Activated T-cell treated with anti-CD3 and anti-CD28 coated beads, Interleukin-2, amount 50 U/mL, for 24 hours (primary cell): ENCODE measurements at regions not wholly inside any gene's neighbourhood (a gene's known extent, or its start where the extent isn't known, plus 50 kb on each side); places are given as distances from the start of the nearest gene placed in this dataset.
"Not testable (repeated sequence)": the region's sequence is repeated elsewhere in the genome, so short reads cannot be mapped to it uniquely, and the experiment has no call there.

Source experiments
- DNase-seq: peaks from one replicate; pipeline ENCODE4 v3.0.0-alpha.2; 2020
- H3K27ac Mint-ChIP-seq: 2 replicates; pipeline ENCODE4 v1.8.0; 2020; ENCODE audit warnings: mild to moderate bottlenecking, mixed read lengths
- H3K27me3 Mint-ChIP-seq: 2 replicates; pipeline ENCODE4 v1.8.0; 2020; ENCODE audit warnings: mixed read lengths
- H3K36me3 Mint-ChIP-seq: 2 replicates; pipeline ENCODE4 v1.8.0; 2020; ENCODE audit warnings: low read depth, mixed read lengths
- H3K4me1 Mint-ChIP-seq: 2 replicates; pipeline ENCODE4 v1.8.0; 2020; ENCODE audit warnings: low read depth, mixed read lengths
- H3K4me3 Mint-ChIP-seq: 2 replicates; pipeline ENCODE4 v1.8.0; 2020; ENCODE audit warnings: mild to moderate bottlenecking, moderate library complexity, mixed read lengths
- H3K9me3 Mint-ChIP-seq: 2 replicates; pipeline ENCODE4 v1.8.0; 2020; ENCODE audit warnings: mixed read lengths

DNA sequence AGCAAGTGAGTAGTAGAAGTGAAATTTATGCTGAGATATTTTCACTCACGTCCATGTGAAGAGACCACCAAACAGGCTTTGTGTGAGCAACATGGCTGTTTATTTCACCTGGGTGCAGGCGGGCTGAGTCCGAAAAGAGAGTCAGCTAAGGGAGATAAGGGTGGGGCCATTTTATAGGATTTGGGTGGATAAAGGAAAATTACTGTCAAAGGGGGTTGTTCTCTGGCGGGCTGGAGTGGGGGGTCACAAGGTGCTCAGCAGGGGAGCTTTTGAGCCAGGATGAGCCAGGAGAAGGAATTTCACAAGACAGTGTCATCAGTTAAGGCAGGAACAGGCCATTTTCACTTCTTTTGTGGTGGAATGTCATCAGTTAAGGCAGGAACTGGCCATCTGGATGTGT, 207.8 kb downstream of the GABRG2 start:
- H3K4me1 Mint-ChIP-seq, H3K4me3 Mint-ChIP-seq, H3K27ac Mint-ChIP-seq, H3K36me3 Mint-ChIP-seq, H3K9me3 Mint-ChIP-seq, H3K27me3 Mint-ChIP-seq, DNase-seq: not testable (repeated sequence)

DNA sequence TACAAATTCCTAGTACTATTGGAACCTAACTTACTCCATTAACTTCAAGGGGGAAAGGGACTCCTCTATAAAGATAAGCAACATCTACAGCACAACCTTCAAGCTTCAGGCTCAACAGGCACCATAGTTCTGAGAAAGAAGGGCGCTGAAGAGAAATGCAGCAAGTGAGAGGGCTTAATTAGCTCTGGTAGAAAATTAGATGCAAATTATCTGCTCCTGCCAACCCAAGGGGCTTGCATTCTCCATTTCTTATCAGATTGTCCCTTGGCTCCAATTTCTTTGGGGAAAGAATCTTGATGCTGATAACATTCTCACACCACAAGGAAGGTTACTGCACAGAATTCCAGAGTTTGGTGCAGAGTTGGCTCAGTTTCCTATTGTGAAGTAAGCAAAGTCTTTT, 214.6 kb downstream of the GABRG2 start:
- Mint-ChIP-seq H3K36me3 (no peaks in the 10 kb centered on the region), H3K27me3 (no peaks in the 10 kb centered on the region), H3K27ac (no peak overlapping the region), H3K9me3 (peaks cover 14% of the 10 kb centered on the region), H3K4me1 (no peaks in the 10 kb centered on the region), H3K4me3 (no peak overlapping the region)
- no peak for DNase-seq

DNA sequence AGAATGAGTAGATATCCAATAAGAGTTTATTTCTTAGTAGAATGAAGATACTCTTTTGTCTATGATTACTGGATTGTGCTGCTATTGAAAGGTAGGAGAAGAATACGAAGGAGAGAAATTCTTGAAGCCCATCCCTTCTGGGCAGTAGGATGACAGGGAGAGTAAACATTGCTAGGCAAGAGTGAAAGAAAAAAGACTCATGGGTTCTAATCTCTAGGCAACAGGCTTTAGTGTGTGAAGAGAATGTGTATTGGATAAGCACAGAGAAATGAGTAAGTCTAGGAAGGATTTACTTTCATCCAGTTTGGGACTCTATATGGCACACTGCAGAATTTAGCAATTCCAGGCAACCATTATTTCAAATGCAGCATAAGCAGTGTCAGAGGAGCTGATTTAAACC, 216.0 kb downstream of the GABRG2 start:
- Mint-ChIP-seq H3K36me3 (no peaks in the 10 kb centered on the region), H3K27ac (no peak overlapping the region), H3K27me3 (no peaks in the 10 kb centered on the region), H3K9me3 (peaks cover 11% of the 10 kb centered on the region), H3K4me1 (no peaks in the 10 kb centered on the region), H3K4me3 (no peak overlapping the region)
- DNase-seq, result no peak

DNA sequence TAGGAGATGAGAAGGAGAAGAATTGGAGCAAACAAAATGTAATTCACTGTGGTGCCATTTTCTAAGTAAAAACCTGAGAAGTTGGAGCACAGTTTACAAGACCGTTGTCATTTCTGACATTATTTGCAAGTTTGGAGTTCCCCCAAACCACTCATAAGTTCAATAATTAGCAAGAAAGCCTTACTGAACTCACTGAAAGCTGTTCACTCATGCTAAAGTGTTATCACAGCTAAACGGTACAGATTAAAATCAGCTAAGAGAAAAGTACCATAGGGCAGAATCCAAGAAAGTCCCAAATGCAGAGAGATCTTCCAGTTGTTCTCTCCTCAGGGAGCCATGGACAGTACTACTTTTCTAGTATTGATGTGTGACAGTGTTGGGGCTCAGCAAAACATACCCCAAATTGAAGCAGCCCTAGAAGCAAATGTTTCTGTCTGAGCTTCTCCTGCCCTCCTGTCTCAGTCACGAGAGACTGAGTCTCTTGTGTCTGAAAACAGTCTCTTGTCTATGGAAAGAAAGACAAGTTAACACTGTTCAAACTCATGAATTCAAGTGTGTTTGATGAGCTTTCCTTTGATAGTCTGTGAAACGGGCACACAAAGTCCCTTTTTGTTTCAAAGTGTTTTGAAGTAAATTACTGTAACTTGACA, 221.2 kb downstream of the GABRG2 start:
- no peaks in the 10 kb centered on the region for H3K27me3 Mint-ChIP-seq
- H3K4me1 Mint-ChIP-seq, result no peaks in the 10 kb centered on the region

DNA sequence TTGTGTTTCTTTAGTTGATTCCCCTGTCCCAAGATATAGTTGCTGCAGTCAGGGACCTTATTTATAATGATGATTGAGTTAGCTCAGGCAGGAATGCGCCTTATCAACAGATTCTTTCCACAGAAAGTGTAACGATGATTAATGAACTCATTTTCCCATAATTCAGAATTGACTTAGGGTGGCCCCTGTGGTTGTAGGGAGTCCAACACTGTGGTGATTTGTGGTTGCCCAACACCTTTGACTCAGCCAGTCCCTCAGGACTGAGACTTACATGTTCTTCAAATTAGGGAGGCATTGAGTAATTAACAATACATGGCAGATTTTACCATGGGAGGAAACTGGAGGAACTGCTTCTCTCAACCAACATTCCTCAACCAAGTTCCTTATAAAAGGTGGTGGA, 221.9 kb downstream of the GABRG2 start:
- DNase-seq, result no peak
- peaks cover 13% of the 10 kb centered on the region for H3K9me3 Mint-ChIP-seq
- H3K4me3 Mint-ChIP-seq, result no peak overlapping the region
- no peaks in the 10 kb centered on the region for H3K36me3 Mint-ChIP-seq
- H3K27ac Mint-ChIP-seq, result no peak overlapping the region
- no peaks in the 10 kb centered on the region for H3K4me1 Mint-ChIP-seq
- H3K27me3 Mint-ChIP-seq, result no peaks in the 10 kb centered on the region

More for the DNA sequence above, 221.2 kb downstream of the GABRG2 start:
- Mint-ChIP-seq H3K36me3 (no peaks in the 10 kb centered on the region), H3K4me3 (no peak overlapping the region), H3K9me3 (peaks cover 11% of the 10 kb centered on the region), H3K27ac (no peak overlapping the region)
- no peak for DNase-seq

DNA sequence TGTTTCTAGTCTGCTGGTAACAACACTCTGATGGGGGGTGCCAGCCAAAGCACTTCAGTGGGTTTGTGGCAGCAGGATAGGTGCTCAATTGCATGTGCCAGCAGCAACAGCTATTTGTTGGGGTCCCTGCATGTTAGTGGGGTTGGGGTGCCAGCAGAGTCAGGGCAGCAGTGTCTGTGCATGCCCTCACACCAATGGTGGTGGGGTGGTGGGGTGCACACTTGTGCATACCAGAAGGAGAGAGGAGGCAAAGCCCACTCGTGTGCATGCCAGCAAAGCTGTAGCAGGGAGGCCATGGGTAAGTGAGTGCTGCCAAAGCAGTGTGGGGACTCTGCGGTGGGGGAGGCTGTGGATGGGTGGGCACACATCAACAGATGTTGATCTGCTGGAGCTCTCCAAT, 232.2 kb downstream of the GABRG2 start:
- no peak for DNase-seq
- H3K27me3 Mint-ChIP-seq, result no peaks in the 10 kb centered on the region
- H3K36me3 Mint-ChIP-seq, result no peaks in the 10 kb centered on the region
- no peaks in the 10 kb centered on the region for H3K9me3 Mint-ChIP-seq
- H3K4me3 Mint-ChIP-seq, result no peak overlapping the region
- no peak overlapping the region for H3K27ac Mint-ChIP-seq
- H3K4me1 Mint-ChIP-seq, result no peaks in the 10 kb centered on the region

DNA sequence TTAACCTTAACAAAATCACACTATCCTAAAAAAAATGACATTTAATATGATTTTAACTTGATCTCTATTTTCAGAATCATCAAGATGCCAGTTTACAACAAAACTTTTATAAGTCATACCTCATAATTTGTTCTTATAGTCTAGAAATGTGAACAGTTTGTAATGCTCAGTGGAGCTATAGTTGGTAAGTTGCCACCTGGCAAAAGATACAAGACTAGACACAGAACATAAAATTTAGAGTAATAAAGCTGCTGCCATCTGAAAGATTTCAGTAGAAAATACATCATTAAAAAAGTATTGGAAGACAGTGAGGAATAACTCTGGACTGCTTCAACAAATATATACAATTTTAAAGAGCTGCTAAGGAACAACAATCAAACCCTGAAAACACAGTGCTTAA, 233.8 kb downstream of the GABRG2 start:
- H3K4me1 Mint-ChIP-seq, result no peaks in the 10 kb centered on the region
- H3K9me3 Mint-ChIP-seq, result peaks cover 6% of the 10 kb centered on the region
- H3K27ac Mint-ChIP-seq, result no peak overlapping the region
- no peak for DNase-seq
- H3K27me3 Mint-ChIP-seq, result no peaks in the 10 kb centered on the region
- H3K4me3 Mint-ChIP-seq, result no peak overlapping the region
- no peaks in the 10 kb centered on the region for H3K36me3 Mint-ChIP-seq

DNA sequence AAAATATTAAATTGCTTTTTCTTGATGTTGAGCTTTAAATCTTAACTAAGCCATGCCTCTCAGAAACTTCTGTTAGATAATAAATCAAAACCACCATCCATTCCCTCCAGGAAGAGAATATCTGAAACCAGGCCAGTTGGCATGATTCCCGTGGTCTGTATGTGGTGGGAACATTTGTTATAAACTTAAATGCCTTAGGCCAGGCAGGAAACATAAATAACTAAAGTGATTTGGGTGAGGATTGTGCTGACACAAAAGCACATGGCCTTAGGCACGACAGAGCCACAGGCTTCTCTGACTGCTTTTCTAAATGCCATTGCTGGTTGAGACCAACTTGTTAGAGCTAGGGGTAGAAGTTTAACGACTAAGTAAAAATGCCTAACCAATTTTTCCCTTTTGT, 255.9 kb downstream of the GABRG2 start:
- Mint-ChIP-seq H3K4me3 (no peak overlapping the region), H3K27me3 (no peaks in the 10 kb centered on the region), H3K36me3 (no peaks in the 10 kb centered on the region), H3K9me3 (peaks cover 15% of the 10 kb centered on the region), H3K27ac (no peak overlapping the region), H3K4me1 (no peaks in the 10 kb centered on the region)
- no peak for DNase-seq

DNA sequence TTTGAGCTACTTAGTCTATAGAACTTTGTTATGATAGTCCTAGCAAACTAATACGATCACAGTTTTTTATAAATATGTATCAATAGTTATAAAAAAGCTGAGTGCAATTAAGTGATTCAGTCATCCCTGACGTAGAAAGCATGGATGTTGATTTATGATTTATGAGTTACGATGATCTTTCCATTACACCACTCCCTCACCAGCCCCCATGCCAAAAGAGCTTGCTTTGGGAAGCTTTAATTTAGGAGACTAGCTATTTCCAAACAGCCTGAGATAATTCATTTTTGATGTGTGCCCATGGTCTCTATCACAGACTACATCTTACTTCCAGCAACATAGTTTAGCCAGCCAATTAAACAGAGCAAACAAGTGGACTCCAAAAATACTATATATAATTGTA, 256.8 kb downstream of the GABRG2 start:
- no peak overlapping the region for H3K27ac Mint-ChIP-seq
- no peak for DNase-seq

DNA sequence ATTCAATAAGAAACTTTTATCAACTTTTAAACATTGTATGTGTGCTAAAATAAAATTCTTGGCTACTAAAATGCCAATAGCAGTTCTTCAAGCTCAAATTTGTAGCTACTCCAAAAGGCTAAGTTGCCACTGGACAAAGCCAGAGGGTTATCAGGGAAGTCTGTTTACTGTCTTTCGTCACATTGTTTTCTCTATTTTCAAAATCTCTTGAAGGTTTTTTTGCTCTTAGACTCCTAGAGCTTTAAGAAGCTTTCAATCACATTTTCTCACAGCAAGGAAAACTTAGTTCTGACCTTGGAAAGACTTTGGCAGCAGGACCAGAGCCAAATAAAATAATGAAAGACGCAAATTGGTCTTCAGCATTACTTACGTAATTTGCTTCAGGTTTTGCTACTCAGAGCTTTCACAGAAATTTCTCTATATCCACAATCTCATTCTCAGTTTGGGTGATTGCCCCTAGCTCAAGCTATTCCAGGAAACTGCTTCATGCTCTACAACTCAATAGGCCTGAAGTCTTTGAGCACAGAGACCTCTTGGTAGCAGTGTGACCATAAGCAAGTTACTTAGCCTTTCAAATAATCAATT, 257.7 kb downstream of the GABRG2 start:
- Mint-ChIP-seq H3K36me3 (no peaks in the 10 kb centered on the region), H3K4me3 (no peak overlapping the region), H3K27ac (no peak overlapping the region), H3K9me3 (peaks cover 20% of the 10 kb centered on the region), H3K4me1 (no peaks in the 10 kb centered on the region), H3K27me3 (no peaks in the 10 kb centered on the region)
- DNase-seq, result no peak

More for the DNA sequence above, 256.8 kb downstream of the GABRG2 start:
- Mint-ChIP-seq H3K4me1 (no peaks in the 10 kb centered on the region), H3K9me3 (peaks cover 15% of the 10 kb centered on the region), H3K27me3 (no peaks in the 10 kb centered on the region), H3K4me3 (no peak overlapping the region), H3K36me3 (no peaks in the 10 kb centered on the region)

DNA sequence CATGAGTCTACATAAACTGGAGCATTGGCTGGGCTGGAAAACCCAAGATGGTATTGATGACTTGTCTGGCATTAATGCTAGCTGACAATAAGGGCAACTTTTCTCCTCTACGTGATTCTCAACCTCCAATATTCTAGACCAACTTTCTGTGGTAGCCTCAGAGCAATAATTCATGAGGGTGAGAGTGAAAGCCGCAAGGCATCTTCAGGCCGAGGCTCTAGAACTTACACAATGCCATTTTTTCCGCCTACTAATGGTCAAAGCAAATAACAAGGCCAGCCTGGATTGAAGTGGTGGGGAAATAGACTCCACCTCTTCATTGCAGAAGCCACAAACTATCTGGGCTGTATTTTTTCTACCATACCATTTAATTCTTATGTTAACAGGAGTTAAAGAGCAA, 267.4 kb downstream of the GABRG2 start:
- Mint-ChIP-seq H3K4me3 (no peak overlapping the region), H3K4me1 (no peaks in the 10 kb centered on the region), H3K9me3 (peaks cover 18% of the 10 kb centered on the region), H3K36me3 (no peaks in the 10 kb centered on the region), H3K27me3 (no peaks in the 10 kb centered on the region), H3K27ac (no peak overlapping the region)
- DNase-seq, result no peak

DNA sequence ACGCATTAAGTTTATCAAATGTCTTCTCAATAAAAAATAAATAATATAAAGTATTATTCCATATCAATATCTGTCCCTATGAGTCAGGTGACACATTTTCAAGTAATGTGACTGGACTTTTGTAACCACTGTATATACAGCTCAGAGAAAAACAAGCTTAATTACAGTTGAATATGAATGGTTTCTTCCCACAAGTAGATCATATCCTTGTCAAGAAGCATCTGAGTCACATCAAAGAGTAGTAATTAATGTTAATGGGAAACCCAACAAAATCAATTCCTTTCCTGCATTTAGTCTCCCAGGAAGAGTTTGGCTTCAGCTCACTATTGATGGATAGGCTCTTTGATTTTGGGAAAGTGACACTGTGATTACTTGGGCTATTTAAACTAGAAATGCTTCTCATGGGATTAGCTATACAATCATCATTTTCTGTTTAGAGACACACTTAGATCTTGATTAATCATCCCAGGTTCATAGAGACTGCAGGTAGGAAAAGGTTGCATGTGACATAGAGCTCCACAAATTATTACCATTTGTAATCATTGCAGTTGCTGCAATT, 292.9 kb downstream of the GABRG2 start:
- H3K9me3 Mint-ChIP-seq, result peaks cover 23% of the 10 kb centered on the region
- no peak overlapping the region for H3K4me3 Mint-ChIP-seq
- H3K36me3 Mint-ChIP-seq, result no peaks in the 10 kb centered on the region
- no peak overlapping the region for H3K27ac Mint-ChIP-seq
- H3K27me3 Mint-ChIP-seq, result no peaks in the 10 kb centered on the region
- no peak for DNase-seq
- H3K4me1 Mint-ChIP-seq, result no peaks in the 10 kb centered on the region

DNA sequence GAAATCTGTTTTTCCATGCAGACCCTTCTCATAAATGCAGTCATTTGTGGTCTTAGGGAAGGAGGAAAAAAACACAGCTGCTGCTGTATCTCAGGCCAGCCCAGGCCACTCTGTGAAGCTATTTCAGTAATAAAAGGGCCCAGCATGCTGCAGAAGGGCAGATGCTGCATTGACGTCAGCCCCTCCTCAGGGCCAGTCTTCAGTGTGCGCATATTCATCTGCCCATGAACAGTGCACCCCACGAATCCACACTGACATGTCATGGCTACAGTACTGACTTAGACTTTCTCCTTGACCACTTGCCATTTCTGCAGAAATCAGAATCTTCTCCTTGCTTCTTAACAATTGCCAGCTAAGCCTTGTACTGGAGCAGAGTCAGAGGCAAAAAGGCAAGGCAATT, 304.7 kb downstream of the GABRG2 start:
- H3K27me3 Mint-ChIP-seq, result no peaks in the 10 kb centered on the region
- no peaks in the 10 kb centered on the region for H3K4me1 Mint-ChIP-seq
- no peak overlapping the region for H3K4me3 Mint-ChIP-seq
- H3K9me3 Mint-ChIP-seq, result peaks cover 28% of the 10 kb centered on the region
- no peaks in the 10 kb centered on the region for H3K36me3 Mint-ChIP-seq
- DNase-seq, result no peak
- H3K27ac Mint-ChIP-seq, result no peak overlapping the region

DNA sequence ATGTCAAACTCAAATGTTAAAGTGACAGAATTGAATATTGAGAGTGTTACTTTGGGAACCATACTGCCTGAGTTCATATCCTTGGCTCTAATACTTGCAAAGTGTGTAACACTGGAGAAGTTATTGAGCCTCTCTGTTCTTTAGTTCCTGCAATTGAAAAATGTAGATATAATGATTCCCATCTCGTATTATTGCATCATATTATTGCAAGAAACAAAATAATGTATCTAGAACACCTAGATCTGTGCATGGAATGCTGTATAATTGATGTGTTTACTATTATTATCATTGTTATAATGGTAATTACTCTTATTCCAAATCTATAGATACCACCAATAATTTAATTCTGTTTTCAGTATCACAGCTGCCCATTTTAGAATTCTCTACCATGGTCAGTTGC, 310.3 kb downstream of the GABRG2 start:
- H3K27me3 Mint-ChIP-seq, result no peaks in the 10 kb centered on the region
- H3K27ac Mint-ChIP-seq, result no peak overlapping the region
- no peaks in the 10 kb centered on the region for H3K4me1 Mint-ChIP-seq
- H3K9me3 Mint-ChIP-seq, result peaks cover 5% of the 10 kb centered on the region
- no peaks in the 10 kb centered on the region for H3K36me3 Mint-ChIP-seq
- no peak for DNase-seq
- no peak overlapping the region for H3K4me3 Mint-ChIP-seq

DNA sequence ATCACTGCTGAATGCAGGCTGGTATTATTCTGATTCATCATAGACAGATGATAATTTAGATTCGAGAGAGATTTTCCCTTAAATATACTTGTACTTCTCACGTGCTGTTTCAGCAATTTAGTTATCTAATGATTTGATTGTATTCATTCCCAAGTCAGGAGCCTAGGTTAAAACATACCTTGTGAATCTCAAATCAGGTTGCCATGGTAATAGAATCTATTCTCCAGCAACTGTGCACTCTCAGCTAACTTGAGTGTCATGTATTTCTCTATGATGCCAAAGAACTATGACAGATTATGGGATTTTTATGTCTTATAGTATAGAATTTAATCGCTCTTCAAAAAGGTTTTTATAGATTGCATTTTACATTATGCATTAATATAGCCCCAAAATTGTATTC, 315.3 kb downstream of the GABRG2 start:
- H3K27me3 Mint-ChIP-seq, result no peaks in the 10 kb centered on the region
- H3K4me1 Mint-ChIP-seq, result no peaks in the 10 kb centered on the region
- no peak for DNase-seq
- H3K9me3 Mint-ChIP-seq, result peaks cover 7% of the 10 kb centered on the region
- H3K4me3 Mint-ChIP-seq, result no peak overlapping the region
- H3K36me3 Mint-ChIP-seq, result no peaks in the 10 kb centered on the region
- no peak overlapping the region for H3K27ac Mint-ChIP-seq
